Duodenal mucosa (tissue), 2 donors: ENCODE measurements at regions not wholly inside any gene's neighbourhood (a gene's known extent, or its start where the extent isn't known, plus 50 kb on each side); places are given as distances from the start of the nearest gene placed in this dataset.

Experiments used
- H3K27ac ChIP-seq: one replicate; pipeline ENCODE4 v1.7.0; 2013; ENCODE audit warnings: low read depth, low read length
- H3K27me3 ChIP-seq, 2 donors: one replicate each; pipeline ENCODE4 v1.7.0; 2013; ENCODE audit warnings: low read length in 2 of 2, control low read depth in 1 of 2; ENCODE audit not compliant: insufficient read depth in 2 of 2, control insufficient read depth in 1 of 2
- H3K36me3 ChIP-seq, 2 donors: one replicate each; pipeline ENCODE4 v1.7.0; 2013; ENCODE audit warnings: low read length in 2 of 2, control low read depth in 1 of 2; ENCODE audit not compliant: insufficient read depth in 2 of 2, control insufficient read depth in 1 of 2
- H3K4me1 ChIP-seq, 2 donors: one replicate each; pipeline ENCODE4 v1.7.0; 2013; ENCODE audit warnings: low read length in 2 of 2, control low read depth in 1 of 2; ENCODE audit not compliant: insufficient read depth in 2 of 2, control insufficient read depth in 1 of 2
- H3K4me3 ChIP-seq, 2 donors: one replicate each; pipeline ENCODE4 v1.7.0; 2013; ENCODE audit warnings: low read length in 2 of 2, low read depth in 1 of 2
- H3K9ac ChIP-seq, 2 donors: one replicate each; pipeline ENCODE4 v1.7.0; 2013; ENCODE audit warnings: low read length in 2 of 2, low read depth in 1 of 2
- H3K9me3 ChIP-seq, 2 donors: one replicate each; pipeline ENCODE4 v1.7.0; 2013; ENCODE audit warnings: low read length in 2 of 2, control low read depth in 1 of 2; ENCODE audit not compliant: control insufficient read depth in 1 of 2

- H3K27ac ChIP-seq = no peak overlapping the region
- no peak overlapping the region for H3K9ac ChIP-seq
- no peaks in the 10 kb centered on the region for H3K36me3 ChIP-seq
- H3K4me1 ChIP-seq = no peaks in the 10 kb centered on the region
- H3K9me3 ChIP-seq = no peaks in the 10 kb centered on the region
- no peaks in the 10 kb centered on the region for H3K27me3 ChIP-seq
- no peak overlapping the region for H3K4me3 ChIP-seq
Measured at GRCh38 chr13:112194167-112194530, 127.2 kb downstream of the SOX1 start.

DNA sequence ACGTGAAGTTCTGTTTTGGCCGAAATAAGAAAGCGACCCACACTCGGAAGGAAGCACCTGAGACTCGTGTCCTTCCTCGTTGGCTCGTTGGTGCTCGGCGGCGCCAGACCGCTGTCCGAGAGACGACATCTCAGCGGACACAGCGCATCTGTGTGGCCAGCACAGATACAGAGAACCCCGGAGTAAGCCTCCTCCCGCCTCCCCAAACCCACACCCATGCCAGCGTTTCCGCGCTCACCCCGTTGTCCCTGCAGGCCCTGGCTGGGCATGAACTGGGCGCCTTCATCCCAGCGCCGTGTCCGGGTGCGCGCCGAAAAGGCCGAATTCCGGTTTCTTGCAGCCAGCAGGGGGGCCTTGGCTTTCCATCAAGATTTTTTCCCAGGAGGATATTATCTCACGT lies 127.6 kb downstream of the SOX1 start:
- Histone ChIP-seq H3K9me3 (no peaks in the 10 kb centered on the region), H3K36me3 (no peaks in the 10 kb centered on the region), H3K9ac (no peak overlapping the region), H3K27ac (no peak overlapping the region), H3K27me3 (no peaks in the 10 kb centered on the region), H3K4me1 (no peaks in the 10 kb centered on the region), H3K4me3 (no peak overlapping the region)

DNA sequence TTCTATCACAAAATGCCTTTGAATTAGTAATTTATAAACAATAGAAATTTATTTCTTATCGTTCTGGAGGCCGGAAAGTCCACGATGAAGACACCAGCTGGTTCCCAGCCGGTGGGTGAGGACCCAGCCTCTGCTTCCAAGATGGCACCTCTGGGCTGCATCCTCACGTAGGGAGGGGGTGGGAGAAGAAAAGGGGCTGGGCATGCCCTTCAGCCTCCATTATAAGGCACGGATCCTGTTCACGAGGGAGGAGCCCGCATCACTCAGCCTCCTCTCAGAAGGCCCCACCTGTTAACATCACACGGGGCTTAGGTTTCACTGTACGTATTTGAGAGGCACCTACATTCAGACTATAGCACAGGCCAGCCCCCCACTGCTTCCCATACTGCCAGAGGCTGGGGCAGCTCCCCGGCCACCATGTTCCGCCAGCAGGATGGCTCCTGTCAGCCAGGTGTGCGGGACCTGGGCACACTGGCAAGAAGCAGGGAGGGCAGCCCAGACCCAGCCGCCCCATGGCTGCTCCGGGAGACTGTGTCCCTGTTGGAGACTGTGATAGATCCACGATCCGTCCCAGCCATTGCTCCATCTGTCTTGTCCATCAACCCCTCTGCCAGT lies 131.6 kb downstream of the SOX1 start:
- Histone ChIP-seq H3K36me3 (no peaks in the 10 kb centered on the region), H3K4me3 (no peak overlapping the region), H3K9me3 (no peaks in the 10 kb centered on the region), H3K4me1 (no peaks in the 10 kb centered on the region), H3K27ac (no peak overlapping the region), H3K9ac (no peak overlapping the region), H3K27me3 (peaks cover 0 to under 1% of the 10 kb centered on the region in 2 donors)

DNA sequence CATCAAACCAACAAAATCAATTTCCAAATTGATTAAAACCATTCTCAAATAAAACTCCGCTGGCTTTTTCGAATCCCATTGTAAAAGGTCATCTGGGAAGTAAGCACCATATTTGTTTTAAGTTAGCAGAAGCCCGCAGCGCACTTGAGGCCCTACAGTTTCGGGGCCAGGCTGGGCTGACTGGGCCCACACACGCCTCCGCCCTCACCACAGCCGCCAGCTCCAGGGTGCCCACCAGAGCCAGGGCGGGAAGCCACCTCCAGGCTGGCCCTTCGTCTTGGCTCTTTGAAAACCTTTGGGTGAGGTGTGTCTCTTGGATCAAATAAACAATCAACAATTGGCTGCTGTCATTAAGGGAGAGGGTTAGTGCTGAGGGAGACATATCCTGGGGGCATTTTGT lies 133.3 kb downstream of the SOX1 start:
- H3K9me3 ChIP-seq = no peaks in the 10 kb centered on the region
- H3K4me1 ChIP-seq = no peaks in the 10 kb centered on the region
- no peak overlapping the region for H3K27ac ChIP-seq
- H3K4me3 ChIP-seq = no peak overlapping the region
- H3K27me3 ChIP-seq = peaks cover 7 to 18% of the 10 kb centered on the region in 2 donors
- H3K36me3 ChIP-seq = no peaks in the 10 kb centered on the region
- H3K9ac ChIP-seq = no peak overlapping the region

DNA sequence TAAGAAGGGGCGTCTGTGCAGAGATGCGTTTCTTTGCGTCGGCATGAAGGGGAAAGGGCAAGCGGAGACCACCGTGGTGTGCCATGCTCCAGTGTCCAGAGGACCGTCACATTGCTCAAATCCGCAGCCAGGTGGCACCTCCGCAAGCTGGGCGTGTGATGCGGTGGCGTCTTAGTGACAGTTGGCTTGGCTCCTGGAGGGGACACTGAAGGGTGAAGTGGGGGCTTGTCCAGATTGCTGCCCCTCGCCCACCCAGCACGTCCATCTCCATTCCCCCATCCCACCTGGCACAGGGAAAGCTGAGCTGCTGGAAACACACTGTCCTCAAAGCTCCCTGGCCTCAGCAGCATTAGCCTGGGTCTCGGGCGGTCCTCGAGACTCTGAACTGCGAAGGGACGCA lies 135.3 kb downstream of the SOX1 start:
- Histone ChIP-seq H3K9me3 (no peaks in the 10 kb centered on the region), H3K4me3 (no peak overlapping the region), H3K27ac (no peak overlapping the region), H3K36me3 (no peaks in the 10 kb centered on the region), H3K27me3 (peaks cover 10 to 35% of the 10 kb centered on the region in 2 donors), H3K9ac (no peak overlapping the region), H3K4me1 (no peaks in the 10 kb centered on the region)

- Histone ChIP-seq H3K4me3 (no peak overlapping the region), H3K27me3 (peaks cover 14 to 40% of the 10 kb centered on the region in 2 donors), H3K27ac (no peak overlapping the region), H3K9ac (no peak overlapping the region), H3K36me3 (no peaks in the 10 kb centered on the region), H3K4me1 (no peaks in the 10 kb centered on the region), H3K9me3 (no peaks in the 10 kb centered on the region)
Measured at GRCh38 chr13:112202966-112203365, 136.0 kb downstream of the SOX1 start.

- H3K9me3 ChIP-seq = no peaks in the 10 kb centered on the region
- no peaks in the 10 kb centered on the region for H3K4me1 ChIP-seq
- H3K36me3 ChIP-seq = no peaks in the 10 kb centered on the region
- no peak overlapping the region for H3K9ac ChIP-seq
- H3K27me3 ChIP-seq = peaks cover 14 to 40% of the 10 kb centered on the region in 2 donors
- no peak overlapping the region for H3K4me3 ChIP-seq
- no peak overlapping the region for H3K27ac ChIP-seq
Measured at GRCh38 chr13:112203614-112204013, 136.7 kb downstream of the SOX1 start.

DNA sequence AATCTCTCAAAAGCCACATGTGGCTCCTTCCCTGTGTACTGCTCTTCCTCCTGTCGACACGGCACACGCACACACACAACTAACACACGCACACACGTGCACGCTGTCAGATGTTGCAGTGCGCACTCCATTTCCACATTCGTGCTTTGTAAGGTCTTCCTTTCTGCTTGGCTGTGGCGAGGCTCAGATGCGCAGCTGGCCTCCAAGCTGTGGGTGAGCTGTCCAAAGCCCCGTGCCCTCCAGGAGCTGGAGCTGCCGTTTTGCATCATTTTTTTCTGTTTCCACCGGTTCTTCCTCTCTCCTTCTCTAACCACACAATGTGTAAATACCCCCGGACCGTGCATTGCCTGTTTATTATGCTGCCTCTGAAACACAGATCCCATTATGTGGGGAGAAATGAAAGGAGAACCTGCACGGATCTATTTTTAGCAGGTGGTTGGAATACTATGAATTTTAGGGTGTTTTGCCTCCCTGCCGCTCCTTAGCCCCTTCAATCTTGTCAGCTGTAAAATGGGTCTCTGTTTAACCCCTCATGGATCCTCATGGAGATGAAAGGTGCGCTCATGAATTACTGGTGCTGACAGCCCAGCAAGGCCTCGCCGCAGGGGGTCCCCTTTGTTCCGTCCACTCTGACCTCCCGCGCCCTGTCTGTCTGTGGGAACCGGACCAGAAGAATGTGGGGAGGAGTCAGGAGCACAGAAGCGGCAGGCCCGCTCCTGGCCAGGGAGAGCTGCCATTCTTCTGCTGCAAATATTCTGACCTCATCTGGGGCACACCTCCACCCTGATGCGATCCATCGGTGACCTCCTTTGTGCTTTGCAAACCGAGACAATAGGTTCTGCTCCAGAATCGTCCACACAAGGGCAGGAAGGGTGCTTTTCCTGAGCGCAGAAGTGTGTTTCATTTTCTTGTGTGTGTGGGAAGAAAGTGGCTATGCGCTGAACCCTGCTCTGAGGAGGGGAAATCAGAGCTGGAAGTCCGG lies 137.7 kb downstream of the SOX1 start:
- H3K4me3 ChIP-seq = no peak overlapping the region
- H3K36me3 ChIP-seq = no peaks in the 10 kb centered on the region
- no peaks in the 10 kb centered on the region for H3K4me1 ChIP-seq
- no peak overlapping the region for H3K27ac ChIP-seq
- H3K9ac ChIP-seq = no peak overlapping the region
- peaks cover 14 to 40% of the 10 kb centered on the region in 2 donors for H3K27me3 ChIP-seq
- H3K9me3 ChIP-seq = no peaks in the 10 kb centered on the region

DNA sequence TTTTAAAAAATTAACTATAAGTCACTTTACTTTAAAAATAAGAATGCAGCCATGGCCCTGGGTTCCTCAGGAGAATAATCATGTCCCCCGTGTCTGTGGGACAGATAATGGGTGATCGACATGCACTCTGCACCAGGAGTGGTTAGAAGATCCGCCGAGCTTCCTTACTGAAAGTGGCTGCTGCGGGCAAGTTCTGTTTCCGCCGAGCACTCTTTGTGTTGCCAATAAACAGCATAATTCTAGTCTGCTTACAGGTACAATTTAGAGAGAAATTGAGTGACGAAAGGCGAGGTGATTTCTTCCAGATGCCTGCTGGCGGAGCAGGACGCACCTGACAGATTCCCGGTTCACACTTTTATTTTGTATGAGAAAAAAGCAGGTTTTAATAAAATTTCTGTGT lies 139.0 kb downstream of the SOX1 start:
- H3K4me1 ChIP-seq = no peaks in the 10 kb centered on the region
- H3K4me3 ChIP-seq = no peak overlapping the region
- no peaks in the 10 kb centered on the region for H3K36me3 ChIP-seq
- H3K9ac ChIP-seq = no peak overlapping the region
- no peaks in the 10 kb centered on the region for H3K9me3 ChIP-seq
- H3K27ac ChIP-seq = no peak overlapping the region
- H3K27me3 ChIP-seq = peaks cover 14 to 40% of the 10 kb centered on the region in 2 donors

GRCh38 chr13:112207129-112207528 lies 140.2 kb downstream of the SOX1 start:
- no peak overlapping the region for H3K27ac ChIP-seq
- no peak overlapping the region for H3K9ac ChIP-seq
- no peaks in the 10 kb centered on the region for H3K4me1 ChIP-seq
- no peak overlapping the region for H3K4me3 ChIP-seq
- no peaks in the 10 kb centered on the region for H3K36me3 ChIP-seq
- no peaks in the 10 kb centered on the region for H3K9me3 ChIP-seq
- peaks cover 14 to 40% of the 10 kb centered on the region in 2 donors for H3K27me3 ChIP-seq
